ENCODE measurements at regions not wholly inside any gene's neighbourhood (a gene's known extent, or its start where the extent isn't known, plus 50 kb on each side); places are given as distances from the start of the nearest gene placed in this dataset.

DNA sequence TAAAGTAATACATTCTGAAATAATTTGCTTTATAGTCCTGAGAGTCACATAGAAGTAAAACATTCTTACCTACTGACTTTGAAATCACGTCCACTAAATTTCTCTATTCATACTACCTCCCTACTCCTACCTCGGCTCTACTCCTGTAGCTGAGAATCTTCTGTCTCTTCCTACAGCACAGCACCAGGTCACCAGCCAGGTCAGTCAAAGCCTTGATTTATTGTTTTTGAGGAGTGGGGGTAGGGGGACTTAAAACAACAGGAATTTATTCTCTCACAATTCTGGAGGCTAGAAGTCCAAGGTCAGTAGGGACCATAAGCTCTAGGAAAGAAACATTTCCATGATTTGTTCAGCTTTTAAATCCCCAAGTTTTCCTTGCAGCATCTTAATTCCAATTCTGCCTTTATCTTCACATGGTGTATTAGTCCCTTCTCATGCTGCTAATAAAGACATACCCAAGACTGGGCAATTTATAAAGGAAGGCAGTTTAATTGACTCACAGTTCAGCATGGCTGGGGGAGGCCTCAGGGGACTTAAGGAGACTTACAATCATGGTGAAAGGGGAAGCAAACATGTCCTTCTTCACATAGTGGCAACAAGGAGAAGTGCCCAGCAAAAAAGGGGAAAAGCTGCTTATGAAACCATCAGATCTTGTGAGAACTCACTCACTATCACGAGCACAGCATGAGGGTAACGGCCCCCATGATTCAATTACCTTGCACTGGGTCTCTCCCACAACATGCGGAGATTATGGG is 49.6 kb upstream of the CCNG1 start:
- no peak overlapping the region for H2AFZ ChIP-seq (ENCODE audit: low read depth, low read length, severe bottlenecking)
- TF ChIP-seq, protein P1, sequence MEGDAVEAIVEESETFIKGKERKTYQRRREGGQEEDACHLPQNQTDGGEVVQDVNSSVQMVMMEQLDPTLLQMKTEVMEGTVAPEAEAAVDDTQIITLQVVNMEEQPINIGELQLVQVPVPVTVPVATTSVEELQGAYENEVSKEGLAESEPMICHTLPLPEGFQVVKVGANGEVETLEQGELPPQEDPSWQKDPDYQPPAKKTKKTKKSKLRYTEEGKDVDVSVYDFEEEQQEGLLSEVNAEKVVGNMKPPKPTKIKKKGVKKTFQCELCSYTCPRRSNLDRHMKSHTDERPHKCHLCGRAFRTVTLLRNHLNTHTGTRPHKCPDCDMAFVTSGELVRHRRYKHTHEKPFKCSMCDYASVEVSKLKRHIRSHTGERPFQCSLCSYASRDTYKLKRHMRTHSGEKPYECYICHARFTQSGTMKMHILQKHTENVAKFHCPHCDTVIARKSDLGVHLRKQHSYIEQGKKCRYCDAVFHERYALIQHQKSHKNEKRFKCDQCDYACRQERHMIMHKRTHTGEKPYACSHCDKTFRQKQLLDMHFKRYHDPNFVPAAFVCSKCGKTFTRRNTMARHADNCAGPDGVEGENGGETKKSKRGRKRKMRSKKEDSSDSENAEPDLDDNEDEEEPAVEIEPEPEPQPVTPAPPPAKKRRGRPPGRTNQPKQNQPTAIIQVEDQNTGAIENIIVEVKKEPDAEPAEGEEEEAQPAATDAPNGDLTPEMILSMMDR (IDR thresholded peaks at IDR 0.05; ENCODE audit: insufficient read depth, low read length, poor library complexity, severe bottlenecking): no peak
- TF ChIP-seq EZH2phosphoT487 (conservative IDR thresholded peaks at IDR 0.05; ENCODE audit: low read length): no peak
- H3F3A ChIP-seq (ENCODE audit: insufficient read depth): no peaks in the 10 kb centered on the region

More for the DNA sequence above, 49.6 kb upstream of the CCNG1 start:
- no peaks in the 10 kb centered on the region for H4K20me1 ChIP-seq (ENCODE audit: low read depth, low read length)
- no peaks in the 10 kb centered on the region for H3K36me3 ChIP-seq (ENCODE audit: low read length)
- no peak overlapping the region for H3K4me2 ChIP-seq (ENCODE audit: low read depth, low read length, poor library complexity, severe bottlenecking)
- H3K9me2 ChIP-seq (replicated peaks; ENCODE audit: insufficient read depth, low read length): no peaks in the 10 kb centered on the region
- H3K9ac ChIP-seq (ENCODE audit: low read length): no peak overlapping the region
- H3K27ac ChIP-seq (ENCODE audit: low read depth, low read length): no peak overlapping the region
- H3K27me3 ChIP-seq (ENCODE audit: low read length): no peaks in the 10 kb centered on the region
- H3K9me3 ChIP-seq (ENCODE audit: insufficient read depth, low read length): no peaks in the 10 kb centered on the region
- H3K79me2 ChIP-seq (ENCODE audit: insufficient read depth, low read length): no peaks in the 10 kb centered on the region
- no peak overlapping the region for H3K4me3 ChIP-seq (ENCODE audit: insufficient read depth, low read length, poor library complexity, severe bottlenecking)

All from SU-DHL-6 (cell line).